Large intestine (tissue), 3 donors: ENCODE measurements at regions not wholly inside any gene's neighbourhood (a gene's known extent, or its start where the extent isn't known, plus 50 kb on each side); places are given as distances from the start of the nearest gene placed in this dataset.
"Not testable (repeated sequence)": the region's sequence is repeated elsewhere in the genome, so short reads cannot be mapped to it uniquely, and the experiment has no call there.

Source experiments
- DNase-seq, 2 donors: peaks; one replicate each; pipeline versions ENCODE4 v3.0.0 to v3.0.0-alpha.2; 2013
- H3K27ac ChIP-seq: one replicate; pipeline ENCODE4 v1.5.1; 2013; ENCODE audit warnings: low read length
- H3K27me3 ChIP-seq: 2 replicates; pipeline ENCODE4 v1.6.1; 2013; ENCODE audit warnings: low read length; ENCODE audit not compliant: control insufficient read depth, insufficient read depth
- H3K36me3 ChIP-seq: 2 replicates; pipeline ENCODE4 v1.6.1; 2013; ENCODE audit warnings: low read length; ENCODE audit not compliant: control insufficient read depth, insufficient read depth
- H3K4me1 ChIP-seq: one replicate; pipeline ENCODE4 v1.6.1; 2013; ENCODE audit warnings: low read length; ENCODE audit not compliant: control insufficient read depth, insufficient read depth
- H3K4me3 ChIP-seq: one replicate; pipeline ENCODE4 v1.5.1; 2013; ENCODE audit warnings: low read length
- H3K9me3 ChIP-seq: one replicate; pipeline ENCODE4 v1.6.1; 2013; ENCODE audit warnings: mild to moderate bottlenecking, low read depth, low read length, moderate library complexity; ENCODE audit not compliant: control insufficient read depth
- WGBS: methylation state at CpG from one replicate; pipeline ENCODE4 v1.1.5; 2013; ENCODE audit warnings: low lambda C conversion rate; ENCODE audit not compliant: insufficient coverage; 5-methylcytosine and 5-hydroxymethylcytosine counted together

- H3K27ac ChIP-seq, result no peak overlapping the region
- no CpG with 5 or more reads among the region's 4 CpGs for WGBS
- peaks cover 11% of the 10 kb centered on the region for H3K9me3 ChIP-seq
- no peaks in the 10 kb centered on the region for H3K27me3 ChIP-seq
- DNase-seq, result no peak
- no peak overlapping the region for H3K4me3 ChIP-seq
- no peaks in the 10 kb centered on the region for H3K36me3 ChIP-seq
- H3K4me1 ChIP-seq, result peaks cover 15% of the 10 kb centered on the region
Measured at GRCh38 chr2:44063033-44063432, 67.2 kb upstream of the LRPPRC start.

DNA sequence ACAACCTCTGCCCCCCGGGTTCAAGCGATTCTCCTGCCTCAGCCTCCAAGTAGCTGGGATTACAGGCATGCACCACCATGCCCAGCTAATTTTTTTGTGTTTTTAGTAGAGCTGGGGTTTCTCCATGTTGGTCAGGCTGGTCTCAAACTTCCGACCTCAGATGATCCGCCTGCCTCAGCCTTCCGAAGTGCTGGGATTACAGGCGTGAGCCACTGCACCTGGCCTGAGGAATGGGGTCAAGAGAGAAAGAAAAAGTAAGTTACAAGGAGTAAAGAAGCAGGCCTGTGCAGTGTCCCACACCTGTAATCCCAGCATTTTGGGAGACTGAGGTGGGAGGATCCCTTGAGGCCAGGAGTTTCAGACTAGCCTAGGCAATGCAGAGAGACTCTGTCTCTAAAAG lies 68.5 kb upstream of the LRPPRC start:
- H3K4me1 ChIP-seq, result peaks cover 15% of the 10 kb centered on the region
- H3K9me3 ChIP-seq, result peaks cover 14% of the 10 kb centered on the region
- H3K36me3 ChIP-seq, H3K4me3 ChIP-seq, H3K27ac ChIP-seq, H3K27me3 ChIP-seq, DNase-seq: not testable (repeated sequence)
- no CpG with 5 or more reads among the region's 6 CpGs for WGBS

DNA sequence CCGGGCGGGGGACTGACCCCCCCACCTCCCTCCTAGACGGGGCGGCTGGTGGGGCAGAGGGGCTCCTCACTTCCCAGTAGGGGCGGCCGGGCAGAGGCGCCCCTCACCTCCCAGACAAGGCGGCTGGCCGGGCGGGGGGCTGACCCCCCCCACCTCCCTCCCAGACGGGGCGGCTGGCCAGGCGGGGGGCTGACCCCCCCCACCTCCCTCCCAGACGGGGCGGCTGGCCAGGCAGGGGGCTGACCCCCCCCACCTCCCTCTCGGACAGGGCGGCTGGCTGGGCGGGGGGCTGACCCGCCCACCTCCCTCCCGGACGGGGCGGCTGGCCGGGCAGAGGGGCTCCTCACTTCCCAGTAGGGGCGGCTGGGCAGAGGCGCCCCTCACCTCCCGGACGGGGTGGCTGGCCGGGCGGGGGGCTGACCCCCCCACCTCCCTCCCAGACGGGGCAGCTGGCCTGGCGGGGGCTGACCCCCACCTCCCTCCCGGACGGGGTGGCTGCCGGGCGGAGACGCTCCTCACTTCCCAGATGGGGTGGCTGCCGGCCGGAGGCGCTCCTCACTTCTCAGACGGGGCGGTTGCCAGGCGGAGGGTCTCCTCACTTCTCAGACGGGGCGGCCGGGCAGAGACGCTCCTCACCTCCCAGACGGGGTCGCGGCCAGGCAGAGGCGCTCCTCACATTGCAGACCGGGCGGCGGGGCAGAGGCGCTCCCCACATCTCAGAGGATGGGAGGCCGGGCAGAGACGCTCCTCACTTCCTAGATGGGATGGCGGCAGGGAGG lies 71.4 kb upstream of the LRPPRC start:
- not testable (repeated sequence) for H3K27me3 ChIP-seq, H3K9me3 ChIP-seq, H3K4me3 ChIP-seq, H3K36me3 ChIP-seq, H3K27ac ChIP-seq, DNase-seq, H3K4me1 ChIP-seq
- no CpG with 5 or more reads among the region's 57 CpGs for WGBS

DNA sequence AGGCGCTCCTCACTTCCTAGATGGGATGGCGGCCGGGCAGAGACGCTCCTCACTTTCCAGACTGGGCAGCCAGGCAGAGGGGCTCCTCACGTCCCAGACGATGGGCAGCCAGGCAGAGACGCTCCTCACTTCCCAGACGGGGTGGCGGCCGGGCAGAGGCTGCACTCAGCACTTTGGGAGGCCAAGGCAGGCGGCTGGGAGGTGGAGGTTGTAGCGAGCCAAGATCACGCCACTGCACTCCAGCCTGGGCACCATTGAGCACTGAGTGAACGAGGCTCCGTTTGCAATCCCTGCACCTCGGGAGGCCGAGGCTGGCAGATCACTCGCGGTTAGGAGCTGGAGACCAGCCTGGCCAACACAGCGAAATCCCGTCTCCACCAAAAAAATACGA lies 72.0 kb upstream of the LRPPRC start:
- WGBS, result no CpG with 5 or more reads among the region's 22 CpGs

DNA sequence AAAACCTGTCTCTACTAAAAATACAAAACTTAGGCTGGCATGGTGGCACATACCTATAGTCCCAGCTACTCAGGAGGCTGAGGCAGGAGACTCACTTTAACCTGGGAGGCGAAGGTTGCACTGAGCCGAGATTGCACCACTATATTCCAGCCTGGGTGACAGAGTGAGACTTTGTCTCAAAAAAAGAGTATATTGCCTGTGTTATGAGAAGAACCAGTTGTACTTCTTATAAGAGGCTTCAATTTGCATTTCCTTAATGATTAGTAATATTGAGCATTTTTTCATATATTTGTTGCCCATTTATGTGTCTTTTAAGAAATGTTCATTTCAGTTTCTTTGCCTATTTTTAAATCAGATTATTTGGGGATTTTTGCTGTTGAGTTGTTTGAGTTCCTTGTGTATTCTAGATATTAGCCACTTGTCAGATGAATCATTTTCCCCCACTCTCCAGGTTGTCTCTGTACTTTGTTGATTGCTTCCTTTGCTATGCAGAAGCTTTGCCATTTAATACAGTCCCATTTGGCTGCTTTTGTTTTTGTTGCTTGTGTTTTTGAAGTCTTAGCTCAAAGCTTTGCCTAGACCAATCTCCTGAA lies 75.8 kb upstream of the LRPPRC start:
- WGBS, result no CpG with 5 or more reads among the region's 2 CpGs
- DNase-seq, result no peak
- H3K27me3 ChIP-seq, result no peaks in the 10 kb centered on the region
- H3K36me3 ChIP-seq, result no peaks in the 10 kb centered on the region
- H3K9me3 ChIP-seq, result peaks cover 10% of the 10 kb centered on the region
- no peaks in the 10 kb centered on the region for H3K4me1 ChIP-seq
- no peak overlapping the region for H3K4me3 ChIP-seq
- H3K27ac ChIP-seq, result no peak overlapping the region

More for the DNA sequence above, 72.0 kb upstream of the LRPPRC start:
- not testable (repeated sequence) for H3K27ac ChIP-seq, DNase-seq, H3K4me1 ChIP-seq, H3K36me3 ChIP-seq, H3K4me3 ChIP-seq, H3K9me3 ChIP-seq, H3K27me3 ChIP-seq

- H3K9me3 ChIP-seq, H3K27me3 ChIP-seq, H3K4me3 ChIP-seq, H3K27ac ChIP-seq, DNase-seq, H3K4me1 ChIP-seq, H3K36me3 ChIP-seq: not testable (repeated sequence)
- 100% methylated on average over 2 of the region's 3 CpGs for WGBS
Measured at GRCh38 chr2:44073667-44074066, 77.9 kb upstream of the LRPPRC start.

GRCh38 chr2:44074795-44075194 lies 79.0 kb upstream of the LRPPRC start:
- 75% methylated on average over 2 of the region's 10 CpGs for WGBS

GRCh38 chr2:44075541-44075940 lies 79.8 kb upstream of the LRPPRC start:
- WGBS, result no CpG with 5 or more reads among the region's 6 CpGs
- Histone ChIP-seq H3K4me3 (no peak overlapping the region), H3K4me1 (no peaks in the 10 kb centered on the region), H3K27ac (no peak overlapping the region), H3K9me3 (no peaks in the 10 kb centered on the region), H3K36me3 (no peaks in the 10 kb centered on the region), H3K27me3 (no peaks in the 10 kb centered on the region)
- no peak for DNase-seq

More at GRCh38 chr2:44074795-44075194, 79.0 kb upstream of the LRPPRC start:
- not testable (repeated sequence) for H3K27ac ChIP-seq, H3K27me3 ChIP-seq, H3K9me3 ChIP-seq, H3K36me3 ChIP-seq, H3K4me1 ChIP-seq, DNase-seq, H3K4me3 ChIP-seq

DNA sequence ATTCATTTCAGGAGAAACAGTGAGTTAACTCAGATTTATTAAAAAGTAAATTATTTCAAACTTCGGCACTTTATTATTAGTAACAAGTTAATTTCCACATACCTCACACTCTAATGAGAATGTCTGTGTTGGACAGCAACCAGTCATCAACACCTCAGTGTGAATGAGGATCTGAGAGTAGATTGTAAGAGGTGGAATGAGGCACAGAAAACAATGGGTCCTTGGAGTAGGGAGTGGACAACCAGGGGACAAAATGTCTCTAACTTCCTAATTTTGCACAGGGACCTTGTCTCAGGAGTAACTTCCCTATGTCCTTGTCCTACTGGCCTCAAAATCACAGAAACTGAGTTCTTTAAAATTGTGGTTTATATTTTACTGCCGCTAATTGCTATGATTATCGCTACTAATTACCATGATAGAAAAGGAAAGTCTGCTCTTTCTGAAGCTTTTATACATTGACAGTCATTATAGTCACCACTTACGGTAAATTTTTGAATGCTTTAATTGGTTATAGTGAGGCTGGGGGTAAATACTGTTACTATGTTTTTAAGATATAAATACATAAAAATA lies 82.2 kb upstream of the LRPPRC start:
- H3K27ac ChIP-seq, result no peak overlapping the region
- no peak for DNase-seq
- H3K4me3 ChIP-seq, result no peak overlapping the region
- H3K4me1 ChIP-seq, result no peaks in the 10 kb centered on the region
- H3K9me3 ChIP-seq, result no peaks in the 10 kb centered on the region
- no CpG with 5 or more reads among the region's 4 CpGs for WGBS
- no peaks in the 10 kb centered on the region for H3K36me3 ChIP-seq
- H3K27me3 ChIP-seq, result no peaks in the 10 kb centered on the region

- DNase-seq, result no peak
Measured at GRCh38 chr2:44079686-44080085, 83.9 kb upstream of the LRPPRC start.

More at GRCh38 chr2:44079686-44080085, 83.9 kb upstream of the LRPPRC start:
- H3K4me3 ChIP-seq, result no peak overlapping the region
- H3K9me3 ChIP-seq, result no peaks in the 10 kb centered on the region
- H3K4me1 ChIP-seq, result no peaks in the 10 kb centered on the region
- H3K27me3 ChIP-seq, result no peaks in the 10 kb centered on the region
- no CpG with 5 or more reads among the region's 3 CpGs for WGBS
- H3K36me3 ChIP-seq, result no peaks in the 10 kb centered on the region
- no peak overlapping the region for H3K27ac ChIP-seq
